GM10266 (cell line): ENCODE measurements at regions not wholly inside any gene's neighbourhood (a gene's known extent, or its start where the extent isn't known, plus 50 kb on each side); places are given as distances from the start of the nearest gene placed in this dataset.

ENCODE experiments used
- DNase-seq: peaks from one replicate; pipeline ENCODE4 v3.0.0; 2012; ENCODE audit errors: extremely low spot score
- TF ChIP-seq, protein P1 (sequence below): IDR thresholded peaks from 2 replicates; pipeline ENCODE4 v1.5.1; 2012; ENCODE audit warnings: mild to moderate bottlenecking, low read depth; ENCODE audit not compliant: control insufficient read depth, insufficient read depth; ENCODE audit errors: missing control alignments

GRCh38 chr16:55239723-55240122 lies 84.3 kb upstream of the IRX6 start:
- TF ChIP-seq, protein P1, sequence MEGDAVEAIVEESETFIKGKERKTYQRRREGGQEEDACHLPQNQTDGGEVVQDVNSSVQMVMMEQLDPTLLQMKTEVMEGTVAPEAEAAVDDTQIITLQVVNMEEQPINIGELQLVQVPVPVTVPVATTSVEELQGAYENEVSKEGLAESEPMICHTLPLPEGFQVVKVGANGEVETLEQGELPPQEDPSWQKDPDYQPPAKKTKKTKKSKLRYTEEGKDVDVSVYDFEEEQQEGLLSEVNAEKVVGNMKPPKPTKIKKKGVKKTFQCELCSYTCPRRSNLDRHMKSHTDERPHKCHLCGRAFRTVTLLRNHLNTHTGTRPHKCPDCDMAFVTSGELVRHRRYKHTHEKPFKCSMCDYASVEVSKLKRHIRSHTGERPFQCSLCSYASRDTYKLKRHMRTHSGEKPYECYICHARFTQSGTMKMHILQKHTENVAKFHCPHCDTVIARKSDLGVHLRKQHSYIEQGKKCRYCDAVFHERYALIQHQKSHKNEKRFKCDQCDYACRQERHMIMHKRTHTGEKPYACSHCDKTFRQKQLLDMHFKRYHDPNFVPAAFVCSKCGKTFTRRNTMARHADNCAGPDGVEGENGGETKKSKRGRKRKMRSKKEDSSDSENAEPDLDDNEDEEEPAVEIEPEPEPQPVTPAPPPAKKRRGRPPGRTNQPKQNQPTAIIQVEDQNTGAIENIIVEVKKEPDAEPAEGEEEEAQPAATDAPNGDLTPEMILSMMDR: no peak

GRCh38 chr16:55240888-55241287 lies 83.1 kb upstream of the IRX6 start:
- TF ChIP-seq, protein P1: no peak
- no peak for DNase-seq

More at GRCh38 chr16:55239723-55240122, 84.3 kb upstream of the IRX6 start:
- DNase-seq: no peak

- TF ChIP-seq, protein P1: no peak
- no peak for DNase-seq
These were observed 81.3 kb upstream of the IRX6 start for GRCh38 chr16:55242667-55243066.

GRCh38 chr16:55248058-55248457 lies 75.9 kb upstream of the IRX6 start:
- no peak for DNase-seq
- TF ChIP-seq, protein P1: no peak

- DNase-seq: no peak
These were observed 75.5 kb upstream of the IRX6 start for GRCh38 chr16:55248494-55248893.

DNA sequence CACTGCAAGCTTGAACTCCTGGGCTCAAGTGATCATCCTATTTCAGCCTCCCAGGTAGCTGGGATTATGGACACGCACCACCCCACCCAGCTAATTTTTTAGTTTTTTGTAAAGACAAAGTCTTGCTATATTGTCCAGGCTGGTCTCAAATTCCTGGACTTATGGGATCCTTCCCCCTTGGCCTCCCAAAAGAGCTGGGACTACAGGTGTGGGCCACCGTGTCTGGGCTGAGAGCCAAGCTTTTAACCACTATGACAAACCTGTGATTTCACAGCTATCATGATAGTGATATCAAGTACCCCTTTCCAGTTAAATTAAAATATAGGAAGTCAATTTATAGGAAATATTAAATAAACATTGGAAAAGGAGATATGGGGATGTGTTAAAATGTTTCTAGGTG lies 74.6 kb upstream of the IRX6 start:
- TF ChIP-seq, protein P1: no peak
- DNase-seq: no peak

More at GRCh38 chr16:55248494-55248893, 75.5 kb upstream of the IRX6 start:
- TF ChIP-seq, protein P1: no peak

- DNase-seq: no peak
These were observed 74.1 kb upstream of the IRX6 start for GRCh38 chr16:55249936-55250335.

More at GRCh38 chr16:55249936-55250335, 74.1 kb upstream of the IRX6 start:
- TF ChIP-seq, protein P1: no peak
